Fibroblast of lung (primary cell): ENCODE measurements at regions not wholly inside any gene's neighbourhood (a gene's known extent, or its start where the extent isn't known, plus 50 kb on each side); places are given as distances from the start of the nearest gene placed in this dataset.

ENCODE experiments used
- DNase-seq, 2 donors: peaks; one replicate each; pipeline versions ENCODE4 v3.0.0 to v3.0.0-alpha.2; 2010; ENCODE audit warnings: low read depth in 2 of 2
- H2AFZ ChIP-seq: 2 replicates; pipeline ENCODE4 v1.5.1; 2012; ENCODE audit warnings: low read length, control low read depth, inconsistent platforms
- H3K27ac ChIP-seq: 2 replicates; pipeline ENCODE4 v1.5.1; 2011; ENCODE audit warnings: low read length, control low read depth; ENCODE audit not compliant: insufficient read depth
- H3K27me3 ChIP-seq: 2 replicates; pipeline ENCODE4 v1.5.1; 2011; ENCODE audit warnings: mild to moderate bottlenecking, low read length; ENCODE audit not compliant: control insufficient read depth, insufficient read depth
- H3K36me3 ChIP-seq: 2 replicates; pipeline ENCODE4 v1.5.1; 2011; ENCODE audit warnings: low read length; ENCODE audit not compliant: control insufficient read depth, insufficient read depth
- H3K4me1 ChIP-seq: 2 replicates; pipeline ENCODE4 v1.5.1; 2011; ENCODE audit warnings: low read length; ENCODE audit not compliant: control insufficient read depth, insufficient read depth; ENCODE audit errors: extremely low read depth
- H3K4me2 ChIP-seq: 2 replicates; pipeline ENCODE4 v1.5.1; 2011; ENCODE audit warnings: low read length, control low read depth; ENCODE audit not compliant: insufficient read depth; ENCODE audit errors: extremely low read depth
- H3K4me3 ChIP-seq, 4 experiments: fragments of 200-600 bp in 1 of 4; sonication (generic) in 1 of 4; replicated peaks in 1 of 4; 2 replicates each; pipeline ENCODE4 v1.5.1; 2011 to 2016; ENCODE audit warnings: low read length in 4 of 4, low read depth in 3 of 4, mild to moderate bottlenecking in 3 of 4, control low read depth in 2 of 4, inconsistent platforms in 1 of 4, mixed read lengths in 1 of 4; ENCODE audit not compliant: insufficient read depth in 1 of 4; ENCODE audit errors: control extremely low read depth in 1 of 4
- H3K79me2 ChIP-seq: 2 replicates; pipeline ENCODE4 v1.5.1; 2012; ENCODE audit warnings: mild to moderate bottlenecking, low read length, inconsistent platforms; ENCODE audit not compliant: control insufficient read depth, insufficient read depth
- H3K9ac ChIP-seq: 2 replicates; pipeline ENCODE4 v1.5.1; 2011; ENCODE audit warnings: mild to moderate bottlenecking, low read length, control low read depth; ENCODE audit not compliant: insufficient read depth
- H3K9me3 ChIP-seq: 2 replicates; pipeline ENCODE4 v1.5.1; 2012; ENCODE audit warnings: low read depth, low read length; ENCODE audit not compliant: control insufficient read depth, insufficient read depth
- H4K20me1 ChIP-seq: 2 replicates; pipeline ENCODE4 v1.5.1; 2011; ENCODE audit warnings: low read length; ENCODE audit not compliant: control insufficient read depth, insufficient read depth; ENCODE audit errors: extremely low read depth
- CTCF ChIP-seq, 2 donors: IDR thresholded peaks in 1 of 2; conservative IDR thresholded peaks in 1 of 2; 1 replicate in 1 of 2; 2 replicates in 1 of 2; pipeline ENCODE4 v1.5.1; 2011 to 2012; ENCODE audit warnings: low read length in 2 of 2, control low read depth in 1 of 2, inconsistent platforms in 1 of 2, low read depth in 1 of 2, mild to moderate bottlenecking in 1 of 2
- EZH2 ChIP-seq: IDR thresholded peaks from 2 replicates; pipeline ENCODE4 v1.5.1; 2012; ENCODE audit warnings: low read length, control low read depth, mild to moderate bottlenecking; ENCODE audit errors: missing control alignments

DNA sequence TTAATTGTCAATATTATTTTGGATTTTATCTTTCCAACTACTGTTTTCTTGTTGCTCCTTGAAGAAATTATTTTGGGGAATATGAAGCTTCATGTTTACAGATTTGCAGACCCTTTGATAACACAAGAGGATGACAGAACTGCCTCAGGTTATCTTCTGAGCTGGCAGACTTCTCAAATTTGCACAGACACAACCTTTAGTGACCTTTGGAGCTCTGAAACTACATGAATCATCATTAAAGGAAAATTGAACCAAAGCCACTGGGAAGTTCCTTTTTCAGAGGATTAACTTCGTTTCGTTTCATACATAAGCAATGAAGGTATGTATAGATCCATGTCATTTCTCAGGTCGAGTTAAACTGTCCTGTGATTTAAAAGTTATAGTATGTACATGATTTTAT, 85.9 kb downstream of the FBXO5 start:
- Histone ChIP-seq H3K79me2 (no peaks in the 10 kb centered on the region), H3K4me3 (no peak overlapping the region), H2AFZ (no peak overlapping the region), H3K9ac (no peak overlapping the region), H3K36me3 (no peaks in the 10 kb centered on the region), H4K20me1 (no peaks in the 10 kb centered on the region), H3K27ac (no peak overlapping the region), H3K4me1 (no peaks in the 10 kb centered on the region), H3K27me3 (no peaks in the 10 kb centered on the region), H3K9me3 (no peaks in the 10 kb centered on the region), H3K4me2 (no peak overlapping the region)
- no peak for TF ChIP-seq EZH2
- no peak for TF ChIP-seq CTCF (conservative IDR thresholded peaks at IDR 0.05 in 1 of 2, IDR thresholded peaks at IDR 0.05 in 1 of 2; ENCODE audit: low read depth in 1 of 2, low read length in 2 of 2)
- no peak for DNase-seq

DNA sequence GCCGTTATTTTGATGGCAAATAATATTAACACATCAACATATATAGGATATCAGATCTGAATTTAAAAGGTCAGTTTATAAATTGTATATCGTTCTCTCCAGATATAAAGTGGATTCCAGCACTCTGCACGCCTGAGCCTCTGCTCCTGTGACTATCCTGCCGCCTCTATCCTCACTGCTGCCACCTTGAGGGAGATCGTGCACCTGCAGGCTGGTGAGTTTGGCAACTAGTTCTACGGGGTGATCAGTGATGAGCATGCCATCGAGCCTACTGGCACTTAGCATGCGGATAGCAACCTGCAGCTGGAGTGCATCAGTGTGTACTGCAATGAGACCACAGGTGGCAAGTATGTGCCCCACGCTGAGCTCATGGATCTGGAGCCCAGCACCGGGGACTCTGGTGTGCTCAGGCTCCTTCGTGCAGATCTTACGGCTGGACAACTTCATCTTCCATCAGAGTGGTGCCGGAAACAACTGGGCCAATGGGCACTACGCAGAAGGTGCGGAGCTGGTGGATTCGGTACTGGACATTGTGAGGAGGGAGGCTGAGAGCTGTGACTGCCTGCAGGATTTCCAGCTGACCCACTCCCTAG, 84.9 kb downstream of the FBXO5 start:
- DNase-seq = peak; percentile 11 to 41
- no peak overlapping the region for H3K27ac ChIP-seq
- no peaks in the 10 kb centered on the region for H3K36me3 ChIP-seq
- no peak overlapping the region for H3K4me3 ChIP-seq
- H4K20me1 ChIP-seq = no peaks in the 10 kb centered on the region
- no peaks in the 10 kb centered on the region for H3K9me3 ChIP-seq
- H3K4me1 ChIP-seq = no peaks in the 10 kb centered on the region
- H3K79me2 ChIP-seq = no peaks in the 10 kb centered on the region
- TF ChIP-seq CTCF (conservative IDR thresholded peaks at IDR 0.05 in 1 of 2, IDR thresholded peaks at IDR 0.05 in 1 of 2; ENCODE audit: low read depth in 1 of 2, low read length in 2 of 2) (peak; percentile 85 to 95), EZH2 (no peak)
- H3K4me2 ChIP-seq = no peak overlapping the region
- H2AFZ ChIP-seq = no peak overlapping the region
- H3K27me3 ChIP-seq = no peaks in the 10 kb centered on the region
- no peak overlapping the region for H3K9ac ChIP-seq

- H2AFZ ChIP-seq = no peak overlapping the region
- no peak for DNase-seq
- H3K36me3 ChIP-seq = no peaks in the 10 kb centered on the region
- no peak for TF ChIP-seq EZH2
- TF ChIP-seq CTCF (conservative IDR thresholded peaks at IDR 0.05 in 1 of 2, IDR thresholded peaks at IDR 0.05 in 1 of 2; ENCODE audit: low read depth in 1 of 2, low read length in 2 of 2) = no peak
- no peak overlapping the region for H3K27ac ChIP-seq
- H3K4me1 ChIP-seq = no peaks in the 10 kb centered on the region
- H3K9ac ChIP-seq = no peak overlapping the region
- no peak overlapping the region for H3K4me3 ChIP-seq
- no peaks in the 10 kb centered on the region for H3K27me3 ChIP-seq
- no peaks in the 10 kb centered on the region for H4K20me1 ChIP-seq
- H3K79me2 ChIP-seq = no peaks in the 10 kb centered on the region
- H3K9me3 ChIP-seq = no peaks in the 10 kb centered on the region
- no peak overlapping the region for H3K4me2 ChIP-seq
These were observed 78.2 kb downstream of the FBXO5 start for GRCh38 chr6:152904678-152905077.
